RWPE1 (cell line): ENCODE measurements at regions not wholly inside any gene's neighbourhood (a gene's known extent, or its start where the extent isn't known, plus 50 kb on each side); places are given as distances from the start of the nearest gene placed in this dataset.

Experiments
- CTCF ChIA-PET: fragments of 350-600 bp; sonication (Branson Sonifier 250); formaldehyde crosslinking; extraction: SDS; loops from one replicate; lab custom pipeline; 2021; lab: Yijun Ruan, JAX
- POLR2A ChIA-PET: fragments of 400-600 bp; formaldehyde crosslinking; extraction: SDS; loops from one replicate; lab custom pipeline; 2020; ENCODE audit warnings: antibody characterized with exemption; ENCODE audit not compliant: low non-redundant PET; lab: Yijun Ruan, JAX
- DNase-seq: peaks from one replicate; pipeline ENCODE4 v3.0.0; 2012; ENCODE audit warnings: low spot score
- H3K27ac ChIP-seq: fragments of 450-650 bp; 2 replicates; pipeline ENCODE4 v1.5.1; 2017
- TF ChIP-seq, protein P1 (sequence below): fragments of 450-650 bp; conservative IDR thresholded peaks from 2 replicates; pipeline ENCODE4 v1.5.1; 2017; ENCODE audit warnings: low read depth, mild to moderate bottlenecking

DNA sequence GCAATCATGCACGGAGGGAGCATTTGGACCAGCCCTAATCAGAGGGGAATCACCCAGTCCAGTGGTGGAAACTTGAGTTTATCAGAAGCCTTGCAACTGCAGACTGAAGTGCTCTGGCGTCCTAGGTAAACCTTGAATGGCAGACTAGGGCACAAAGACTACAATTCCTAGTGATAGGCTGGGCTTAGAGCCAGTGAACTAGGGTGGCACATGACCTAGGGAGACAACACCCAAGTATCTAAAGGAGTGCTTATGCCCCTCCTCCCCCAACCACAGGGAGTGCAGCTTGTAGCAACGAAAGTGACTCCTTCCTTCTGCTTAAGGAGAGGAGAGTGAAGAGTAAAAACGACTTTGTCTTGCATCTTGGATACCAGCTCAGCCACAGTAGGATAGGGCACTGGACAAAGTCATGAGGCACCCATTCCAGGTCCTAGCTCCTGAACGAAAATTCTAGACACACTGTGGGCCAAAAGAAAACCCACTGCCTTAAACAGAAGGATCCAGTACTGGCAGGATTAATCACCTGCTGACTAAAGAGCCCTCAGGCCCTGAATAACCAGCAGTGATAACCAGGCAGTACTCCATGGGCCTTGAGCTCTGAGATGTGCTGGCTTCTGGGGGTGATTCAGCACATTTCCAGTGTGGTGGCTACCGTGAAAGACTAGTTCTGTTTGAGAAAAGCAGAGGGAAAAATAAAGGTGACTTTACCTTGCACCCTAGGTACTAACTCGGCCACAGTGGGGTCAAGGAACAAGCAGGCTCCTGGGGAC is 58.7 kb upstream of the STARD8 start:
- CTCF ChIA-PET = no interaction called here
- POLR2A ChIA-PET = no interaction called here
- TF ChIP-seq, protein P1, sequence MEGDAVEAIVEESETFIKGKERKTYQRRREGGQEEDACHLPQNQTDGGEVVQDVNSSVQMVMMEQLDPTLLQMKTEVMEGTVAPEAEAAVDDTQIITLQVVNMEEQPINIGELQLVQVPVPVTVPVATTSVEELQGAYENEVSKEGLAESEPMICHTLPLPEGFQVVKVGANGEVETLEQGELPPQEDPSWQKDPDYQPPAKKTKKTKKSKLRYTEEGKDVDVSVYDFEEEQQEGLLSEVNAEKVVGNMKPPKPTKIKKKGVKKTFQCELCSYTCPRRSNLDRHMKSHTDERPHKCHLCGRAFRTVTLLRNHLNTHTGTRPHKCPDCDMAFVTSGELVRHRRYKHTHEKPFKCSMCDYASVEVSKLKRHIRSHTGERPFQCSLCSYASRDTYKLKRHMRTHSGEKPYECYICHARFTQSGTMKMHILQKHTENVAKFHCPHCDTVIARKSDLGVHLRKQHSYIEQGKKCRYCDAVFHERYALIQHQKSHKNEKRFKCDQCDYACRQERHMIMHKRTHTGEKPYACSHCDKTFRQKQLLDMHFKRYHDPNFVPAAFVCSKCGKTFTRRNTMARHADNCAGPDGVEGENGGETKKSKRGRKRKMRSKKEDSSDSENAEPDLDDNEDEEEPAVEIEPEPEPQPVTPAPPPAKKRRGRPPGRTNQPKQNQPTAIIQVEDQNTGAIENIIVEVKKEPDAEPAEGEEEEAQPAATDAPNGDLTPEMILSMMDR = no peak
- H3K27ac ChIP-seq = no peak overlapping the region
- DNase-seq = peak; percentile 6

GRCh38 chrX:68589372-68589753 is 58.1 kb upstream of the STARD8 start:
- TF ChIP-seq, protein P1 = no peak
- CTCF ChIA-PET = no interaction called here
- no peak for DNase-seq
- H3K27ac ChIP-seq = no peak overlapping the region
- POLR2A ChIA-PET = no interaction called here

DNA sequence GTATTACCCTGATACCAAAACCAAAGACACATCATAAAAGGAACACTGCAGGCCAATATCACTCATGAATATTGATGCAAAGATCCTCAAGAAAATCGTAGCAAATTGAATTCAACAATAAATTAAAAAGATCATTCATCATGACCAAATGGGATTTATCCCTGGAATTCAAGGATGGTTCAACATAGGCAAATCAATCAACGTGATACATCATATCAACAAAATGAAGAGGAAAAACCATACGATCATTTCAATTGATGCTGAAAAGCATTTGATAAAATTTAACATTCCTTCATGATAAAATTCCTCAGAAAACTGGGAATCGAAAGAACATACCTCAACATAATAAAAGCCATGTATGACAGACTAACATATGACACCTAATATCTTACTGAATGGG is 52.7 kb upstream of the STARD8 start:
- DNase-seq = no peak
- TF ChIP-seq, protein P1 = no peak
- CTCF ChIA-PET = no interaction called here
- no peak overlapping the region for H3K27ac ChIP-seq
- POLR2A ChIA-PET = no interaction called here

DNA sequence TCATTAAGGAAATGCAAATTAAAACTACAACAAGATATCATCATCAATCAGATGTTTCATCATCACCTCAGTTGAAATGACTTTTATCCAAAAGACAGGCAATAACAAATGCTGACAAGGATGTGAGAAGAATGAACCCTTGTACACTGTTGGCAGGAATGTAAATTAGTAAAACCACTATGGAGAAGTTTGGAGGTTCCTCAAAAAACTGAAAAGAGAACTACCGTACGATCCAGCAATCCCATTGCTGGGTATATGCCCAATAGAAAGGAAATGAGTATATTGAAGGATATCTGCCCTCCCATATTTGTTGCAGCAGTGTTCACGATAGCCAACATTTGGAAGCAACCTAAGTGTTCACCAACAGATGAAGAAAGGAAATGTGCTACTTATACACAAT is 50.6 kb upstream of the STARD8 start:
- ChIA-PET CTCF (no interaction called here), POLR2A (no interaction called here)
- TF ChIP-seq, protein P1 = no peak
- no peak for DNase-seq
- no peak overlapping the region for H3K27ac ChIP-seq
